ENCODE measurements at regions not wholly inside any gene's neighbourhood (a gene's known extent, or its start where the extent isn't known, plus 50 kb on each side); places are given as distances from the start of the nearest gene placed in this dataset.

DNA sequence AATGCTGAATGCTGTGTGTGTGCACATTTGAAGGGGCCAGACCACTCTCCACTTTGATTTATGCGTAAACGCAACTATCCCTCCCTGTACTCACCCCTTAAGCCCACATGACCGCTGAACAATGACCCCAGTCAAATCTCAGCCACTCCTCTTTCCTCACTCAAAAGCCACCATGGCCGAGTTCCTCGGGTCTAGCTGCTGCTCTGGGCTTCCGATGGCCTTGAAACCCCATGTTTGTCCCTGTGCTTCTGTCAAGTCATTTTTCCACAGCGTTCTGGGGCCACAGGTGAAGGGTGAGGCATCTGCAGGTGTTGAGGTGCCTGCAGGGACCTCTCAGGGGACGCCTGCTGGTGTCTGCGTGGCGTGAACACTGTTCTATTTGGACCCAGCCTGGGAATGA is 74.3 kb upstream of the TMEM18 start:
- DNase-seq: no peak

DNA sequence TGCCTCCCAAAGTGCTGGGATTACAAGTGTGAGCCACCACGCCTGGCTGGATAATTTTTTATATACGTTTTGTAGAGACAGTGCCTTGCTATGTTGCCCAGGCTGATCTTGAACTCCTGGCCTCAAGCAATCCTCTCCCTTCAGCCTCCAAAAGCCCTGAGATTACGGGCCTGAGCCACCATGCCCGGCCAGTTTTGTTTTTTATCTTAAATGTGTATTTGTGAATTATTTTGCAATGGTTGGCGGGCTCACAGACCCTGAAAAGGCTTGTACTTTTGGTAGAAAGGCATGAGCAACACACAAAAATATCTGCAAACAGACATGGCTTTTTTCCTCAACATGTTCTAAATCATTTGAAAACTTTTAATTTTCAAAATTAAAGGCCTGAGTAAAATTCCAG is 73.4 kb upstream of the TMEM18 start:
- DNase-seq: no peak

DNA sequence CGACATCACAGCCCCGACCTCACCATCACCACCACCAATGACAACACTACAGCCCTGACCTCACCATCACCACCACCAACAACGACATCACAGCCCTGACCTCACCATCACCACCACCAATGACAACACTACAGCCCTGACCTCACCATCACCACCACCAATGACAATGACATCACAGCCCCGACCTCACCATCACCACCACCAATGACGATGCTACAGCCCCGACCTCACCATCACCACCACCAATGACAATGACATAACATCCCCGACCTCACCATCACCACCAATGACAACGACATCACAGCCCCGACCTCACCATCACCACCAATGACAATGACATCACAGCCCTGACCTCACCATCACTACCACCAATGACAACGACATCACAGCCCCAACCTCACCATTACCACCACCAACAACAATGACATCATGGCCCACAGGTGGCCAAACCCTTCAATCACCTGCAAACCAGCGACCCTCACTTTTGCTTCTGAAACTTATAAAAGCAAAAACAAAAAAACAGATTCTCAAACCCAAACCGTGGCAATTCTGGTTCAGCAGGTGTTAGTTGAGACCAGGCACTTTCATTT is 70.7 kb upstream of the TMEM18 start:
- DNase-seq: no peak

DNA sequence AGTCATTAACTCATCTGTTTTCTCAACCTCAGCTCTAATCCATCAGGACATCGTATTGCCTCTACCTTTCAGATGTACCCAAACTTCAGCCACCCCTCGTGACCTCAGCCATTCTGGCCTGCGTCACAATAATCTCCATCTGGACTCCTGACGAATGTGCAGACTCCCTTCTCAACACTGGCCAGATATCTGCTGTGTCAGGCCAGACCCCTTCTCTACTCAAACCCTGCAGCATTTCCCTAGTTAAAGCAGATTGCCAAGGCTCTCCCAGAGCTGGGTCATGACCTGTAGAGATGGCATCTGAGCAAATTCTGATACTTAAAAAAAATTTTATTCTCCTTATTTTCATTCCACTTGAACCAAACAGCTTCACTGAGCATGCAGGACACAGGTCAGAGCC is 69.5 kb upstream of the TMEM18 start:
- no peak for DNase-seq

DNA sequence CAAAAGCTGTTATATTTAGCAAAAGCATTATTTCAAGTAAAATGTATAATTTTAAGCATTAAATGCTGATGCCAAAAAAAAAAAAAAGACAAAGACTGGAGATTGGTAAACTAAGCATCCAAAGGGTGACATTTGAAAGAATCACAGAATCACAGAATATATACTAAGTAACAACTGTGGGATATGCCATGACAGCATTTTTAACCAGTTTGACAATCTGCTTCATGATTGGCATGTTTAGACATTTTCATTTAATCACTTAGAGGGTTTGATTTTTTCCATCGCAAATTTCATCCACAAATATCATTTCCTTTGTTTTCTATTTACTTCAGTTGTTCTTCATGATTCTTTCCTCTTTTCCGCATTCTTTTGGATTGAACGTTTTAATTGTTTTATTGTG is 66.9 kb upstream of the TMEM18 start:
- no peak for DNase-seq

DNA sequence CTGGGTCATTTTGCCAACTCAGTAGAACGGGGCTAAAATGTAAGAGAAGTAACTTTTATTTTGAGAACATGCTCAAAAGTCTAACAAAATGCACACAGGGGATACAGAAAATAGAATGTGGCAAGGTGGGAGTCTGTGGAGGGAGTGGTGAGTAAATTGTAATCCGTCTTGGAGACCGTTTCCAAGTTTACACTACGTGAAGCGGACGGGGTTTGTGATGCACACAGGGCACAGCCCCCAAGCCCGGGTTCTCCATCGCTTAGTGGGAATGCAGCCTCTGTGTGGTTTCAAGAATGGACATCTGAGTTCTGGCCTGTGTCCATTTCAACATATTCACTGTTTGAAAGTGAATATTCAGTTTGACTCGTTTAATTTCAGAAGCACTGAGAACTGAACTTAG is 65.0 kb upstream of the TMEM18 start:
- no peak for DNase-seq

DNA sequence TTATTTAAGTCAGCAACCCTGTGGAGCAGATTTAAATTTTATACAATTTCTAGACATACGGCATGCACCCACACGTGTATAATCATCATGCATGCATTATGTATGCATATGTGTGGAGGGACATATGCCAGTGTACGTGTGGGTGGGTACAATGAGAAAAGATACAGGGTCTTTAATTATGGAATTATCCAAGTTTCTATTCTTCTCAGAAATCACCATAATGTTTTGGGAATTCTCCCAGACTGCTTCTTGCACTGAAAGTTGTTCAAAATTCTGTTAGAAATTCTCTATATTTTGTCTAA is 63.9 kb upstream of the TMEM18 start:
- no peak for DNase-seq

DNA sequence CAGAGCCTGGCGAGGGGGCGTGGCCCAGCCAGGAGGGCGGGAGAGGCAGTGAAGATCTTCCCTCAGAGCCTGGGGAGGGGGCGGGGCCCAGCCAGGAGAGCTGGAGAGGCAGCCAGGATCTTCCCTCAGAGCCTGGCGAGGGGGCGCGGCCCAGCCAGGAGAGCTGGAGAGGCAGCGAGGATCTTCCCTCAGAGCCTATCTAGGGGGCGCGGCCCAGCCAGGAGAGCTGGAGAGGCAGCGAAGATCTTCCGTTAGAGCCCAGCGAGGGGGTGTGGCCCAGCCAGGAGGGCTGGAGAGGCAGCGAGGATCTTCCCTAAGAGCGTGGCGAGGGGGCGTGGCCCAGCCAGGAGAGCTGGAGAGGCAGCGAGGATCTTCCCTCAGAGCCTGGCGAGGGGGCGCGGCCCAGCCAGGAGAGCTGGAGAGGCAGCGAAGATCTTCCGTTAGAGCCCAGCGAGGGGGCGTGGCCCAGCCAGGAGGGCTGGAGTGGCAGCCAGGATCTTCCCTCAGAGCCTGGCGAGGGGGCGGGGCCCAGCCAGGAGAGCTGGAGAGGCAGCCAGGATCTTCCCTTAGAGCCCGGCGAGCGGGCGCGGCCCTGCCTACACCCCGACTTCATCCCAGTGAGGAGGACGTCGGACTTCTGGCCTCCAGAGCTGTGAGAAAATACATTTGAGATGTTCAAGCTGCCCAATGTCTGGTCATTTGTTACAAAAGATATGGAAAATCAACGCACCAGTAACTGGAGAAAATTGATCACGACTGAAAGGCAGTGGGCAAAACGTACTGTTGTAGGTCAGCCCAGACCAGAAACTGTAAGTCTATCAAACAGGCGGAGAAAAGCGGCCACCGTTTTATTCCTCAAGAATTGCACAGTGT is 63.4 kb upstream of the TMEM18 start:
- DNase-seq: peak; percentile 95

DNA sequence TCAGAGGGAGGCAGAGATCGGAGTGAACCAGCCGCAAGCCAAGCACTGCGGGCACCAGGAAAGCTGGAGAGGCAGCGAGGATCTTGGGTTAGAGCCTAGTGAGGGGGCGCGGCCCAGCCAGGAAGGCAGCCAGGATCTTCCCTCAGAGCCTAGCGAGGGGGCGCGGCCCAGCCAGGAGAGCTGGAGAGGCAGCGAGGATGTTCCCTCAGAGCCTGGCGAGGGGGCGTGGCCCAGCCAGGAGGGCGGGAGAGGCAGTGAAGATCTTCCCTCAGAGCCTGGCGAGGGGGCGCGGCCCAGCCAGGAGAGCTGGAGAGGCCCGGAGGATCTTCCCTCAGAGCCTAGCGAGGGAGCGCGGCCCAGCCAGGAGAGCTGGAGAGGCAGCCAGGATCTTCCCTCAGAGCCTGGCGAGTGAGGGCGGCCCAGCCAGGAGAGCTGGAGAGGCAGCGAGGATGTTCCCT is 62.7 kb upstream of the TMEM18 start:
- DNase-seq: peak; percentile 77

DNA sequence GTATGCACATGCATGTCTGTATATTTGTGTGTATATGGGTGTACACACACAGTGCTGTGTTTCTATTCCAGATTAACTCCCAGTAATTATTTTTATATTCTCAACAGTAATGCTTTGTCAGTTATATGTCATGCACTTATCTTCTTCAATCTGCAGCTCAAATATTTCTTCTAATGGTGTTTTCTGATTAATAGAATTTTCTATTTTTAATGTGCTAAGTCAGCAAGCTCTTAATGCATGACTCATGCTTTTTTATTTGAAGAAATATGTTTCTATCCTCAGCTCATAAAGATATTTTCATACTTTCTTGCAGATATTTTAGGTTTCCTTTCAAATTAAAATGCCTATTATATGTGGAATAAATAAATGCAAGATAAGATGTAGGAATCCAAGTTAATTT is 59.7 kb upstream of the TMEM18 start:
- DNase-seq: no peak

DNA sequence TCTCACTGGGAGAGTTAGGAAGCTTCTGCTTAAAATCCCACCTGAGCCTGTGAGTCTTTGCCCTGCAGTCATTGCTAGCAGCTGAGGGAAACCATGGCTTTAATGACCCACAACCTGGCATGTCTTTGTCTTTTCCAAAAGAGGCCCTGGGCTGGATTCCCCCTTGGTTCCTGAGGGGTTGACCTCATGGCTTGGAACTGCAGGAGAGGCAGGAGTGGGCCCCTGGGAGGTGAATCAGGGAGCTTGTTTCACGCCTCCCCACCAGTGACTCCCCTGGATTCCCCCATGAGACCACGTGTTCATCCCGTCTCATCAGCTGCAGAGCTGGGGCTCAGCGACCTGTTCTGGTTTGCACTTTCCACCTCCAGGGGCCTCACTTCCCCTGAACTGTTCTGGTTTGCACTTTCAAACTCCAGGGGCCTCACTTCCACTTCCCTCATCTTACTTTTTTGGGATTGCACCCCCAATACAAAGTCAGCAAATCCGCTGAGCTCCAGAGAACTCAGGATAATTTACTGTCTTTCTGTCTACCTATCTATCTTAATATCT is 58.5 kb upstream of the TMEM18 start:
- DNase-seq: no peak

DNA sequence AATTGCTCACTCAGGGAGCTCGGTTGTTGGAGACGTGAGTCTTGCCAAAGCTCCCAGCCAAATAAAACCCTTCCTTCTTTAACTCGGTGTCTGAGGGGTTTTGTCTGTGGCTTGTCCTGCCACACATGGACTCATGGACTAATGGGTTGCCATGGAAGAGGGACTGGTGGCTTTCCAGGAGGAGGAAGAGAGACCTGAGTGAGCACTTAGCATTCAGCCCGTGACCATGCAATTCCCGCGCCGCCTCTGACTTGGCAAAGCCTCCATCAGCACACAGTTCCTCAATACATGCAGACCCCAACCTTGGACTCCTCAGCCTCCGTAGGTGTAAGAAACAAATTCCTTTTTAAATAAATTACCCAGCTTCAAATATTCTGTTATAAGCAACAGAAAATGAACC is 57.3 kb upstream of the TMEM18 start:
- DNase-seq: no peak

DNA sequence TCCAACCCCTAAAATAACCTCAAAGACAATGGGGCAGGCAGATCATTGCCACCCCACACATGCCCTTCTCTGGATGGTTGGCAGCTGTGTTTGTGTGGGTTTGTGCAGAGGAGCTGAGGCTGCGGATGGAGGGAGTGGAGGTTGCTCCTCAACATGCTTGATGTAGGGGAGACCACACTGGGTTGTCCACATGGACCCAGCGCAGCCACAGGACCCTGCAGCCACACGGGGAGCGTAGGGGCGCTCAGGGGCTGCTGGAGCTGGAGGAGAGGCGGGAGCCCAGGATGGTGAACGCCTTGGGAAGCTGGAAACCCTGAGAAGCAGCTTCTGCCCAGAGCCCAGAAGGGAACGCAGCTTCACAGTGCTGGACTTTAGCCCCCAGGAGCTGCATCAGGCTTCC is 56.3 kb upstream of the TMEM18 start:
- no peak for DNase-seq

DNA sequence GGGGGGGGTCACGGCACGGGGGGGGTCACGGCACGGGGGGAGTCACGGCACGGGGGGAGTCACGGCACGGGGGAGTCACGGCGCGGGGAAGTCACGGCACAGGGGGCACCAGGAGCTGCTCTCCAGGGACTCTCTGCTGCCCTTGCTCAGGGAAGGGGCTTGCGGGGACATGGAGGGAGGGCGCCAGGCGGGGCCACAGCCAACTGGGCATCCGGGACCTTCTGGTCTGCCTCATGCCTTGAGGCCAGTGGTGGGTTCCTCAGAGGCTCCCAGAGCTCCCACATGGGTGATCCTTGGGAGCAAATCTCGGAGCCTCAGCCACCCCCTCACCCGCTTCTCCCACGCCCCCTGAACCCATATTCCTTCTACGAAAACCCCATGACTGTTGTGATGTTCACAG is 55.8 kb upstream of the TMEM18 start:
- DNase-seq: no peak

DNA sequence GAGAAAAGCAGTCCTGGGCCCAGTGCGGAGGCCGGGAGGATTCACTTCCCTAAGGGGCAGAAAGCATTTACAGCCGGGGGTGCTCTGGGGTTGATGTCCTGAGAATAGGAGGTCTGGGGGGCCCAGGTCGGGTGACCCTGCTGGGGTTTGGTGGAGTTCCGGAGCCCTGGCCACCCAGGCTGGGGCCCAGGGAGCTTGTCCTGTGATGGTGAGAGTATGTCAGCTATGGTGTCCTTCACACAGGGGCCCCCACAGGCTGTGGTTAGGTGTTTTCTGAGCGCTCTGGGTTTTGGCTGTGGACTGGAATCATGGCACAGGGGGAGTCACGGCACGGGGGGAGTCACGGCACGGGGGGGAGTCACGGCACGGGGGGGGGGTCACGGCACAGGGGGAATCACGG is 54.5 kb upstream of the TMEM18 start:
- DNase-seq: no peak

DNA sequence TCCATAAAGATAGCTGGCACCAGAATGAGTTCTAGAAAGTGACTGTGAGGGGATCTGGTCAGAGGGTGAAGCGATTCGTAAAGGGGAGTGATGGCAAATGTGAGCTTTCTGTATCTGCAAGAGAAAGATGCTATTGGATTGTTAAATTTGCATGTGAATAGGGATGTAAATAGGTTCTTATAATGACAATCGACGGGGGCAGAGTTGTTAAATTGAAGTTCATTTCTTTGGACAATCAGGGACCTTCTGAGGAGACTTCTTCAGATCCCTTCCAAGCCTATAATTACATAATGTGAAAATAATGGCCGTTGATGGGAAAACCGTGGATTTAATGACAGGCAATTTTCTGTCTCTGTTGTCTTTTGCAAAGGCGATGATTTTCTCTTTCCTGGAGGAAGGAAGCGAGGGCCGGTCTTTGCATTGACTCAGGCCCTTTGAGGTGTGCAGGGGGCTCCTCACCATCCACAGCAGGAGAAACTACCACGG is 52.2 kb upstream of the TMEM18 start:
- DNase-seq: peak; percentile 86

DNA sequence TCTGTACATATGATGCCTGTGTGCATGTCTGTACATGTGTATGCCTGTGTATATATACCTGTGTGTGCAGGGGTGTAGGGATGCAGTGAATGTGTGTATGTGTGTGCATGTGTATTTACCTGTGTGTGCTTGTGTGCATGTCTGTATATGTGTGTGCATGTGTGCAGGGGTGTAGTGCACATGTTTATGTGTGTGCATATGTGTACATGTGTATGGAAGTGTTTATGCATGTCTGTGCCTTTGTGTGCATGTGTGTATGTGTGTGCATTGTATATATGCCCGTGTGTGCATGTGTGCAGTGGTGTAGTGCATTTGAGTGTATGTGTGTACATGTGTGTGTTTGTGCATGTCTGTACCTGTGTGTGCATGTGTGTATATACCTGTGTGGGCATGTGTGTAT is 51.0 kb upstream of the TMEM18 start:
- DNase-seq: no peak

DNA sequence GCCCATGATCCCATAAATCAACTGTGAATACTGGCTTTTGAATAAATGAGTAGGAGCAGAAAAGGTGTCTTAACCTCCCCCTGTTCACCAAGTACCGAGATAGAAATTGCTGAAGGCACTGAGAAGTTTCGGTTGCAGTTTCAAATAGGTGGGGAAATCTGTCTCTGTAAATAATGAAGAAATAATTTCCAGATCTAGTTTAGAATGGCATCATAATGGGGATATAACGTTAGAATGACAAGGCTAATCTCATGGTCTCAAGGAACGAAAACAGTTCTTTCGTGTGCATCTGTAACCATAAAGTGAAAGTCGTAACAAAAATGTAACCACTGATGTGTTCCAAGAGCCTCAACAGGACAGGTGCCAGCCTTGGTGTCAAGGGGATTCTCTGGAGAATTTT is 49.9 kb upstream of the TMEM18 start:
- no peak for DNase-seq
